ENCODE measurements at regions not wholly inside any gene's neighbourhood (a gene's known extent, or its start where the extent isn't known, plus 50 kb on each side); places are given as distances from the start of the nearest gene placed in this dataset.

DNA sequence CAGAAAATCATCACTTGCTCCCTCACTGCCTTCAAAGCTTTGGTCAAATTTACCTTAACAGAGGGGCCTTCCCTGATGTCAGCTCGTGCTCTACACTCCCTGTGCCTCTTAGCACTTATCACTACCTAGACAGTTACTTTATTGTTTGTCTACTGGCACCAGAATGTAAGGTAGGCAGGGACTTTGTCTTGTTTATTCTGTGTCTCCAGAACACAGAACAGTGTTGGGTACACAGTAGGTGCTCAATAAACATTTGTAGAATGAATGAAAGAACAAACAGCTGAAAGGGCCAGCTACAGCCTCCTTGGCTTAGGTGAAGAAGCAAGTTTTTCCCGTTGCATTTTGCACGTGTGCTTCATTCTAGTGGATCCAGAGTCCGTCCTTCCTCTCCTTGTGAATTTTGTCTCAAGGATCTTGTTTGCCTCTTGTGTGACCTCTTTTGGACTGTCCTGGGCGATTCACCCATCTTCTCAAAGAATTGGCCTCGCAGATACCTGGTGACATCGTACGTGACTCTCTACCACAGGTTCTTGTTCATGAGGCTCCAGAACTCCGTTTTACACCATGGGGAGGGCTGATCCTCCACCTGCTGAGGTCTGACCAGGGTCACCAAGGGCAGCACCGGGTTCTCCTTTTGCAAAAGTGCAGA is 84.2 kb upstream of the ARMC2 start:
- H3K36me3 ChIP-seq (ENCODE audit: low read depth, missing control alignments) = no peaks in the 10 kb centered on the region
- 63 to 75% methylated on average over 10 of the region's 10 CpGs for WGBS, 2 donors
- H3K9me3 ChIP-seq = no peaks in the 10 kb centered on the region
- peak overlapping the region; percentile 27 for H3K27ac ChIP-seq
- intact Hi-C loops (cut with DNase I; ENCODE audit: low total_unique reads) = no loop called here
- DNase-seq = no peak
- peaks cover 30% of the 10 kb centered on the region for H3K4me1 ChIP-seq
- no peaks in the 10 kb centered on the region for H3K27me3 ChIP-seq
- TF ChIP-seq, protein P1, sequence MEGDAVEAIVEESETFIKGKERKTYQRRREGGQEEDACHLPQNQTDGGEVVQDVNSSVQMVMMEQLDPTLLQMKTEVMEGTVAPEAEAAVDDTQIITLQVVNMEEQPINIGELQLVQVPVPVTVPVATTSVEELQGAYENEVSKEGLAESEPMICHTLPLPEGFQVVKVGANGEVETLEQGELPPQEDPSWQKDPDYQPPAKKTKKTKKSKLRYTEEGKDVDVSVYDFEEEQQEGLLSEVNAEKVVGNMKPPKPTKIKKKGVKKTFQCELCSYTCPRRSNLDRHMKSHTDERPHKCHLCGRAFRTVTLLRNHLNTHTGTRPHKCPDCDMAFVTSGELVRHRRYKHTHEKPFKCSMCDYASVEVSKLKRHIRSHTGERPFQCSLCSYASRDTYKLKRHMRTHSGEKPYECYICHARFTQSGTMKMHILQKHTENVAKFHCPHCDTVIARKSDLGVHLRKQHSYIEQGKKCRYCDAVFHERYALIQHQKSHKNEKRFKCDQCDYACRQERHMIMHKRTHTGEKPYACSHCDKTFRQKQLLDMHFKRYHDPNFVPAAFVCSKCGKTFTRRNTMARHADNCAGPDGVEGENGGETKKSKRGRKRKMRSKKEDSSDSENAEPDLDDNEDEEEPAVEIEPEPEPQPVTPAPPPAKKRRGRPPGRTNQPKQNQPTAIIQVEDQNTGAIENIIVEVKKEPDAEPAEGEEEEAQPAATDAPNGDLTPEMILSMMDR (IDR thresholded peaks at IDR 0.05) = no peak
- no peak for TF ChIP-seq POLR2A (IDR thresholded peaks at IDR 0.05)
- no peak overlapping the region for H3K4me3 ChIP-seq

DNA sequence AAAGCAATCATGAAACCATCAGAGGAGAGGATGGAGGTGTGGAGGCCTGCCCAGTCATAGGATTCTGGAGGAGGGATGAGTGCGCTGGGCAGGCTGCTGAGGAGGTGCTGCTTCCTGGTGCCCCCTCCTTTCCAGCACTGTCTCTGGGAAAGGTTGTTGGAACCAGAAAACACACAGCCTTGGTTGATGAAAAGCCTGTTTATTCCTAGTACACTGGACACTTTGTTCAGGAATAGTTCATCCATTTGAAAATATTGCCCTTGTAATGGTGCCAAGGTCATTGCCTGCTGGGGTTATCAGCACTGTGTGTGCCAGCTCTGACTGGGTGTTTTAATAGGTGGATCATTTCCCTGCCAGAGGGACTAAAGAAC is 83.7 kb upstream of the ARMC2 start:
- 45 to 80% methylated on average over 1 of the region's 1 CpG for WGBS, 2 donors

DNA sequence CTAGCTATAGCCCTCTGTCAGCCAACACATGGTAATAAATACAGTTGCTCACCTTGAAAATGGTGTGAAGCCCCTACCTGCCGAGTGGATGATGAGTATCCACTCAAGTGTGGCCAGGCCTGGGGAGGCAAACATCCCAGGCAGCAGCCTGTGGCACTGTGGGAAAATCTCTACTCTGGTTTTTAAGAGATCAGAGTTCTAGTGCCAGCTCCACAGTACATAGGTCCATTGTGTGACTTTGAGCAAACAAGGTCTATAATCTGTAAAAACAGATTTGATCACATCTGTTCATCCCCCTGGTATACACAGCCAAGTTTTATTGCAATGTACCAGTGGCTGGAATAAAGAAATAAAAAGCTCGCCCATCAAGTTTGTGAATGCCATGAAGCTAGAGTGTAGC is 82.7 kb upstream of the ARMC2 start:
- intact Hi-C loops (cut with DNase I; ENCODE audit: low total_unique reads) = no loop called here

More for the DNA sequence above, 83.7 kb upstream of the ARMC2 start:
- Histone ChIP-seq H3K4me3 (no peak overlapping the region), H3K36me3 (ENCODE audit: low read depth, missing control alignments) (no peaks in the 10 kb centered on the region), H3K9me3 (no peaks in the 10 kb centered on the region), H3K4me1 (peaks cover 30% of the 10 kb centered on the region), H3K27me3 (no peaks in the 10 kb centered on the region), H3K27ac (peak overlapping the region; percentile 27)
- intact Hi-C loops (cut with DNase I; ENCODE audit: low total_unique reads) = no loop called here
- peak; percentile 70 for DNase-seq
- TF ChIP-seq, protein P1 (IDR thresholded peaks at IDR 0.05) = no peak
- no peak for TF ChIP-seq POLR2A (IDR thresholded peaks at IDR 0.05)

DNA sequence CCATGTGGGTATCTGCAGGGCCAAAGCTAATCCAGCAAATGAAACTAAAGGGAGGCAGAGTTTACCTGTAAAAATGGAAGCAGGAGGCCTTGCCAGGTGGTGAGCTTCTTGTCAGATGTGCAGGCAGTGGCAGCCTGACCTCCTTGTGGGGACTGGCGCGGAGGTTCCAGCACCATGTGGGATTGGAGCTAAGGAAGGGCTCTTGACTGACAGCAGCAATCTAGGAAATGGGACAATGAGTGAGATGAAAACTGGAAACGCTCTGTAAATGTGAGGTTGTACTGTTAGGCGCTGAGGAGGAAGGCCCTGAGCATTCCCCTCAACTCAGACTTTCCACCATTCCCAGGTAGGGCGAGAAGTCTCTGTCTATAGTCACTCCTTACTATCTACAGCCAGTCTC is 81.8 kb upstream of the ARMC2 start:
- no peaks in the 10 kb centered on the region for H3K27me3 ChIP-seq
- H3K4me3 ChIP-seq = no peak overlapping the region
- intact Hi-C loops (cut with DNase I; ENCODE audit: low total_unique reads) = no loop called here
- peaks cover 13% of the 10 kb centered on the region for H3K4me1 ChIP-seq
- no peaks in the 10 kb centered on the region for H3K9me3 ChIP-seq
- WGBS, 2 donors = 93 to 95% methylated on average over 5 of the region's 5 CpGs
- TF ChIP-seq, protein P1 (IDR thresholded peaks at IDR 0.05) = no peak
- no peak for TF ChIP-seq POLR2A (IDR thresholded peaks at IDR 0.05)
- H3K27ac ChIP-seq = no peak overlapping the region
- DNase-seq = no peak
- H3K36me3 ChIP-seq (ENCODE audit: low read depth, missing control alignments) = no peaks in the 10 kb centered on the region

More for the DNA sequence above, 82.7 kb upstream of the ARMC2 start:
- Histone ChIP-seq H3K36me3 (ENCODE audit: low read depth, missing control alignments) (no peaks in the 10 kb centered on the region), H3K4me3 (no peak overlapping the region), H3K9me3 (no peaks in the 10 kb centered on the region), H3K4me1 (peaks cover 22% of the 10 kb centered on the region), H3K27ac (no peak overlapping the region), H3K27me3 (no peaks in the 10 kb centered on the region)
- 67 to 81% methylated on average over 2 of the region's 2 CpGs for WGBS, 2 donors
- DNase-seq = no peak
- TF ChIP-seq, protein P1 (IDR thresholded peaks at IDR 0.05) = no peak
- TF ChIP-seq POLR2A (IDR thresholded peaks at IDR 0.05) = no peak

DNA sequence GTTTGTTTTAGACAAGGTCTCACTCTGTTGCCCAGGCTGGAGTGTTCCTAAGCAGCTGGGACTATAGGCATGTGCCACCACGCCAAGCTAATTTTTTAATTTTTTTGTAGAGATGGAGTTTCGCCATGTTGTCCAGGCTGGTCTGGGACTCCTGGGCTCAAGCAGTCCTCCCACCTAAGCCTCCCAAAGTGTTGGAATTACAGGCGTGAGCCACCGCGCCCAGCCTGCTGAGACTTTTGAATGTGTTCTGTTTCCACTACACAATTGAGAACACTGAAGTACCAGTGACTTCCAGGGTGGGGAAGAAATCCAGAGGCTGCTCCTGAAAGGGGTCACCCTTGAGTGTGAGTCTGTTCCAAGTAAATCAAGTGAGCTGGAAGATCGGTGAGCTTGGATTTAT is 81.3 kb upstream of the ARMC2 start:
- intact Hi-C loops (cut with DNase I; ENCODE audit: low total_unique reads) = no loop called here
- Histone ChIP-seq H3K27ac (no peak overlapping the region), H3K27me3 (no peaks in the 10 kb centered on the region), H3K4me1 (peaks cover 11% of the 10 kb centered on the region), H3K4me3 (no peak overlapping the region), H3K36me3 (ENCODE audit: low read depth, missing control alignments) (no peaks in the 10 kb centered on the region), H3K9me3 (no peaks in the 10 kb centered on the region)
- 79 to 80% methylated on average over 6 of the region's 6 CpGs for WGBS, 2 donors
- TF ChIP-seq, protein P1 (IDR thresholded peaks at IDR 0.05) = no peak
- no peak for TF ChIP-seq POLR2A (IDR thresholded peaks at IDR 0.05)
- DNase-seq = no peak

All from testis (tissue), 2 donors.